ENCODE measurements at regions not wholly inside any gene's neighbourhood (a gene's known extent, or its start where the extent isn't known, plus 50 kb on each side); places are given as distances from the start of the nearest gene placed in this dataset.

DNA sequence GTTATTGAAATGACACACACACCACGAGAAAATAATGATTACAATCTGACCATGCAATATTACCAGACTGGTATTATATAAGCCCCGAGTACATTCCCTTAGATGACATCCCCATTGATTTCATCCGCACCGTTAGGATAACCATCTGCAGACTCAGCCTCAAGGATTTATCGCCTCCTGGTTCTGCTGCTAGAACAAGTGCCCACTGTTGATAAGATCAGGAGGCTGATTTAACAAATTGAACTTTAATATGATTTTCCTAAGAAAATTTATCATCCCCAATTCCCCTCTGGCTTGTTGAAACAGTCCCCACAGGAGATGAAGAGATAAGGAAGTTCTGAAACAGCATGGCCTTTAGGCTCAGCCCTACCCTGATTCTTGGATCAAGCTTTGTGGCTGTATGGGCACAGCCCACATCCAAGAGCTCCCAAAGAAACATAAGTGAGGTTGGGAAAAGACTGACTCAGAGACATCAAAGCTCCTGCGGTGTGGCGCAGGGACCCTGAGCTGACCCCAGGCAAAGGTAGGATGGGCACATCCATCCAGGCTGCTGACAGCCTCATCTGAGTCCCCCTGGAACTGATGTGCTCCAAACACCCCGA lies 59.2 kb upstream of the CHCHD3 start:
- Mint-ChIP-seq H3K4me3 (no peak overlapping the region), H3K9me3 (no peaks in the 10 kb centered on the region; a peak in 1 of 5 replicates), H3K36me3 (ENCODE audit: insufficient read depth in 1 of 3, low read depth in 3 of 3) (no peaks in the 10 kb centered on the region), H3K27ac (no peak overlapping the region), H3K4me1 (peaks cover 4 to 9% of the 10 kb centered on the region in 2 experiments), H3K27me3 (ENCODE audit: low read depth) (no peaks in the 10 kb centered on the region; the same call in 1 of the 2 replicates)
- H3K27me3 ChIP-seq (ENCODE audit: insufficient read depth, low read length) = no peaks in the 10 kb centered on the region
- TF ChIP-seq, protein P1, sequence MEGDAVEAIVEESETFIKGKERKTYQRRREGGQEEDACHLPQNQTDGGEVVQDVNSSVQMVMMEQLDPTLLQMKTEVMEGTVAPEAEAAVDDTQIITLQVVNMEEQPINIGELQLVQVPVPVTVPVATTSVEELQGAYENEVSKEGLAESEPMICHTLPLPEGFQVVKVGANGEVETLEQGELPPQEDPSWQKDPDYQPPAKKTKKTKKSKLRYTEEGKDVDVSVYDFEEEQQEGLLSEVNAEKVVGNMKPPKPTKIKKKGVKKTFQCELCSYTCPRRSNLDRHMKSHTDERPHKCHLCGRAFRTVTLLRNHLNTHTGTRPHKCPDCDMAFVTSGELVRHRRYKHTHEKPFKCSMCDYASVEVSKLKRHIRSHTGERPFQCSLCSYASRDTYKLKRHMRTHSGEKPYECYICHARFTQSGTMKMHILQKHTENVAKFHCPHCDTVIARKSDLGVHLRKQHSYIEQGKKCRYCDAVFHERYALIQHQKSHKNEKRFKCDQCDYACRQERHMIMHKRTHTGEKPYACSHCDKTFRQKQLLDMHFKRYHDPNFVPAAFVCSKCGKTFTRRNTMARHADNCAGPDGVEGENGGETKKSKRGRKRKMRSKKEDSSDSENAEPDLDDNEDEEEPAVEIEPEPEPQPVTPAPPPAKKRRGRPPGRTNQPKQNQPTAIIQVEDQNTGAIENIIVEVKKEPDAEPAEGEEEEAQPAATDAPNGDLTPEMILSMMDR (conservative IDR thresholded peaks at IDR 0.05) = no peak
- H3K14ac ChIP-seq (ENCODE audit: insufficient read depth, low read length) = no peak overlapping the region
- no peak overlapping the region for H3K18ac ChIP-seq (ENCODE audit: insufficient read length, low read depth, low read length)
- H4K91ac ChIP-seq (ENCODE audit: insufficient read length, low read depth, low read length) = no peak overlapping the region
- no peaks in the 10 kb centered on the region for H3K4me1 ChIP-seq (ENCODE audit: insufficient read depth, low read length)
- no peak overlapping the region for H2BK12ac ChIP-seq (ENCODE audit: insufficient read length, low read depth, low read length)
- no peak overlapping the region for H4K5ac ChIP-seq (ENCODE audit: insufficient read length, low read depth, low read length)
- no peak overlapping the region for H2BK120ac ChIP-seq (ENCODE audit: low read depth, low read length, poor library complexity, severe bottlenecking)
- no peaks in the 10 kb centered on the region for H3K79me2 ChIP-seq (ENCODE audit: insufficient read depth, low read length)
- H3T11ph ChIP-seq (ENCODE audit: low read length) = no peak overlapping the region
- no peak overlapping the region for H3K23ac ChIP-seq (ENCODE audit: insufficient read length, low read depth, low read length)
- H2BK20ac ChIP-seq (ENCODE audit: low read depth, low read length, poor library complexity, severe bottlenecking) = no peak overlapping the region
- H3K4me2 ChIP-seq (ENCODE audit: insufficient read depth, insufficient read length, low read length) = no peak overlapping the region
- H3K79me1 ChIP-seq (ENCODE audit: insufficient read depth, low read depth, low read length, poor library complexity, severe bottlenecking) = no peaks in the 10 kb centered on the region
- no peaks in the 10 kb centered on the region for H4K20me1 ChIP-seq (ENCODE audit: control insufficient read depth, insufficient read depth, insufficient read length)
- no peak overlapping the region for H2BK15ac ChIP-seq (ENCODE audit: low read depth, low read length)
- no peak overlapping the region for H2AFZ ChIP-seq (ENCODE audit: low read length)
- no peak overlapping the region for H3K56ac ChIP-seq (ENCODE audit: insufficient read length, low read depth, low read length)
- H3K27ac ChIP-seq (ENCODE audit: insufficient read length, low read depth, low read length) = no peak overlapping the region
- no peaks in the 10 kb centered on the region for H3K9me3 ChIP-seq (ENCODE audit: control insufficient read depth, low read depth, low read length)
- H4K8ac ChIP-seq (replicated peaks; ENCODE audit: insufficient read length, low read depth, low read length) = no peak overlapping the region
- no CpG with 5 or more reads among the region's 8 CpGs for WGBS (ENCODE audit: extremely low coverage, insufficient read length, low lambda C conversion rate)
- no peak for DNase-seq
- H3K23me2 ChIP-seq (ENCODE audit: insufficient read length, low read depth, low read length, poor library complexity, severe bottlenecking) = no peaks in the 10 kb centered on the region
- no peak overlapping the region for H2AK5ac ChIP-seq (ENCODE audit: insufficient read length, low read length)
- H3K4ac ChIP-seq (ENCODE audit: low read depth, low read length) = no peak overlapping the region
- no peak overlapping the region for H2BK5ac ChIP-seq (ENCODE audit: insufficient read length, low read length)
- H3K9ac ChIP-seq (ENCODE audit: extremely low read depth, insufficient read length, low read length) = no peak overlapping the region
